Esophagus squamous epithelium (tissue), 5 donors: ENCODE measurements at regions not wholly inside any gene's neighbourhood (a gene's known extent, or its start where the extent isn't known, plus 50 kb on each side); places are given as distances from the start of the nearest gene placed in this dataset.

ENCODE experiments used
- DNase-seq: peaks from one replicate; lab custom pipeline; 2025; lab: John Stamatoyannopoulos, UW
- H3K27ac ChIP-seq, 4 donors: fragments of 200-600 bp; sonication (generic); one replicate each; pipeline ENCODE4 v1.5.1; 2016 to 2019; ENCODE audit warnings: mild to moderate bottlenecking in 1 of 4
- H3K27me3 ChIP-seq, 4 donors: fragments of 200-600 bp; sonication (generic); 1 replicate in 3 of 4; 2 replicates in 1 of 4; pipeline versions ENCODE4 v1.5.1 to v1.6.0; 2017 to 2021; ENCODE audit warnings: antibody characterized with exemption in 1 of 4
- H3K36me3 ChIP-seq, 3 donors: fragments of 200-600 bp; sonication (generic); one replicate each; pipeline ENCODE4 v1.5.1; 2016 to 2019
- H3K4me1 ChIP-seq, 3 donors: fragments of 200-600 bp; sonication (generic); one replicate each; pipeline ENCODE4 v1.5.1; 2017 to 2019
- H3K4me3 ChIP-seq, 4 donors: fragments of 200-600 bp; sonication (generic); 1 replicate in 3 of 4; 2 replicates in 1 of 4; pipeline ENCODE4 v1.5.1; 2016 to 2019; ENCODE audit warnings: mild to moderate bottlenecking in 2 of 4, moderate library complexity in 1 of 4
- H3K9me3 ChIP-seq, 3 donors: fragments of 200-600 bp; sonication (generic); one replicate each; pipeline ENCODE4 v1.5.1; 2016 to 2019
- CTCF ChIP-seq, 6 experiments: fragments of 450-650 bp in 4 of 6; fragments of 200-600 bp in 2 of 6; sonication (generic) in 2 of 6; IDR thresholded peaks; one replicate each; pipeline ENCODE4 v1.5.1; 2016 to 2019; ENCODE audit warnings: antibody characterized with exemption in 6 of 6, mild to moderate bottlenecking in 4 of 6, moderate library complexity in 4 of 6
- POLR2A ChIP-seq, 4 donors: fragments of 450-650 bp; IDR thresholded peaks; one replicate each; pipeline ENCODE4 v1.6.1; 2017; ENCODE audit warnings: antibody characterized with exemption in 4 of 4, mild to moderate bottlenecking in 4 of 4, moderate library complexity in 3 of 4
- WGBS, 2 donors: methylation state at CpG; one replicate each; pipeline ENCODE4 v1.1.5; 2018; 5-methylcytosine and 5-hydroxymethylcytosine counted together
- intact Hi-C: fragments of 100-400 bp; cut with DNase I; formaldehyde crosslinking; loops from one replicate; pipeline ENCODE4 v1.15.0; 2022
- donor health status: DM: yes; HTN: yes; CAD: no.

GRCh38 chr3:150277444-150277843 lies 130.7 kb upstream of the TSC22D2 start:
- Histone ChIP-seq H3K27ac (no peak overlapping the region), H3K27me3 (no peaks in the 10 kb centered on the region), H3K4me1 (no peaks in the 10 kb centered on the region), H3K36me3 (no peaks in the 10 kb centered on the region), H3K9me3 (no peaks in the 10 kb centered on the region), H3K4me3 (no peak overlapping the region)
- no peak for DNase-seq
- intact Hi-C loops = no loop called here
- TF ChIP-seq CTCF (IDR thresholded peaks at IDR 0.05) (no peak), POLR2A (IDR thresholded peaks at IDR 0.05) (no peak)

- WGBS, 2 donors = 49 to 61% methylated on average over 3 of the region's 3 CpGs
- H3K27me3 ChIP-seq = no peaks in the 10 kb centered on the region
- intact Hi-C loops = no loop called here
Measured at GRCh38 chr3:150275941-150276340, 132.2 kb upstream of the TSC22D2 start.

GRCh38 chr3:150274372-150274771 lies 133.7 kb upstream of the TSC22D2 start:
- no peak for DNase-seq
- 36 to 55% methylated on average over 3 of the region's 3 CpGs for WGBS, 2 donors
- H3K27ac ChIP-seq = no peak overlapping the region
- H3K4me3 ChIP-seq = no peak overlapping the region
- H3K27me3 ChIP-seq = no peaks in the 10 kb centered on the region
- H3K36me3 ChIP-seq = no peaks in the 10 kb centered on the region
- intact Hi-C loops = no loop called here
- no peak for TF ChIP-seq CTCF (IDR thresholded peaks at IDR 0.05)
- TF ChIP-seq POLR2A (IDR thresholded peaks at IDR 0.05) = no peak
- no peaks in the 10 kb centered on the region for H3K9me3 ChIP-seq
- no peaks in the 10 kb centered on the region for H3K4me1 ChIP-seq

More at GRCh38 chr3:150275941-150276340, 132.2 kb upstream of the TSC22D2 start:
- no peaks in the 10 kb centered on the region for H3K36me3 ChIP-seq
- no peak for DNase-seq
- H3K9me3 ChIP-seq = no peaks in the 10 kb centered on the region
- no peak overlapping the region for H3K4me3 ChIP-seq
- TF ChIP-seq POLR2A (IDR thresholded peaks at IDR 0.05) = no peak
- no peak for TF ChIP-seq CTCF (IDR thresholded peaks at IDR 0.05)
- H3K27ac ChIP-seq = no peak overlapping the region
- no peaks in the 10 kb centered on the region for H3K4me1 ChIP-seq

- H3K9me3 ChIP-seq = no peaks in the 10 kb centered on the region
- H3K4me3 ChIP-seq = no peak overlapping the region
- 63 to 66% methylated on average over 2 of the region's 2 CpGs for WGBS, 2 donors
- H3K27ac ChIP-seq = no peak overlapping the region
- H3K36me3 ChIP-seq = no peaks in the 10 kb centered on the region
- no peak for TF ChIP-seq CTCF (IDR thresholded peaks at IDR 0.05)
- TF ChIP-seq POLR2A (IDR thresholded peaks at IDR 0.05) = no peak
- no peak for DNase-seq
- H3K4me1 ChIP-seq = no peaks in the 10 kb centered on the region
- H3K27me3 ChIP-seq = no peaks in the 10 kb centered on the region
- intact Hi-C loops = no loop called here
Measured at GRCh38 chr3:150273396-150273795, 134.7 kb upstream of the TSC22D2 start.

GRCh38 chr3:150271591-150271960 lies 136.5 kb upstream of the TSC22D2 start:
- Histone ChIP-seq H3K27ac (no peak overlapping the region), H3K9me3 (no peaks in the 10 kb centered on the region), H3K36me3 (no peaks in the 10 kb centered on the region), H3K4me3 (no peak overlapping the region), H3K27me3 (no peaks in the 10 kb centered on the region), H3K4me1 (no peaks in the 10 kb centered on the region)
- TF ChIP-seq POLR2A (IDR thresholded peaks at IDR 0.05) = no peak
- no peak for TF ChIP-seq CTCF (IDR thresholded peaks at IDR 0.05)
- DNase-seq = no peak
- intact Hi-C loops = no loop called here
